ENCODE measurements at regions not wholly inside any gene's neighbourhood (a gene's known extent, or its start where the extent isn't known, plus 50 kb on each side); places are given as distances from the start of the nearest gene placed in this dataset.

- TF ChIP-seq GATA3 (IDR thresholded peaks at IDR 0.05; ENCODE audit: low read depth, low read length) (no peak), GATA2 (IDR thresholded peaks at IDR 0.05; ENCODE audit: low read depth, low read length) (no peak)
Measured at GRCh38 chr7:123289200-123289599, 89.4 kb upstream of the SLC13A1 start.

Measured in SH-SY5Y (cell line).